Mesodermal cell (in vitro differentiated cells): ENCODE measurements at regions not wholly inside any gene's neighbourhood (a gene's known extent, or its start where the extent isn't known, plus 50 kb on each side); places are given as distances from the start of the nearest gene placed in this dataset.

Experiments
- H3K27ac ChIP-seq: 2 replicates; pipeline ENCODE4 v1.7.0; 2013; ENCODE audit warnings: mild to moderate bottlenecking, low read depth, low read length, moderate library complexity; ENCODE audit not compliant: severe bottlenecking
- H3K36me3 ChIP-seq: 2 replicates; pipeline ENCODE4 v1.7.1; 2013; ENCODE audit warnings: mild to moderate bottlenecking, low read length, moderate library complexity; ENCODE audit not compliant: control insufficient read depth, insufficient read depth
- H3K4me1 ChIP-seq: one replicate; pipeline ENCODE4 v1.7.1; 2013; ENCODE audit warnings: mild to moderate bottlenecking, low read length; ENCODE audit not compliant: insufficient read depth, control insufficient read depth, poor library complexity, severe bottlenecking
- H3K4me3 ChIP-seq: 2 replicates; pipeline ENCODE4 v1.7.0; 2013; ENCODE audit warnings: low read length, control low read depth, mild to moderate bottlenecking; ENCODE audit not compliant: insufficient read depth, poor library complexity, severe bottlenecking; ENCODE audit errors: extremely low read depth
- H3K9me3 ChIP-seq: 2 replicates; pipeline ENCODE4 v1.7.1; 2013; ENCODE audit warnings: mild to moderate bottlenecking, low read length, moderate library complexity; ENCODE audit not compliant: control insufficient read depth
- WGBS, 2 experiments: methylation state at CpG; one replicate each; pipeline ENCODE4 v1.1.5; 2013; ENCODE audit warnings: missing lambda C conversion rate in 2 of 2; ENCODE audit not compliant: insufficient coverage in 2 of 2; 5-methylcytosine and 5-hydroxymethylcytosine counted together

- no peak overlapping the region for H3K27ac ChIP-seq
- peaks cover 15% of the 10 kb centered on the region for H3K4me1 ChIP-seq
- H3K9me3 ChIP-seq, result peaks cover 4% of the 10 kb centered on the region
- H3K4me3 ChIP-seq, result no peak overlapping the region
- 80 to 100% methylated on average over 1 of the region's 3 CpGs for WGBS, 2 experiments
- no peaks in the 10 kb centered on the region for H3K36me3 ChIP-seq
Measured at GRCh38 chr7:23959821-23960220, 249.8 kb downstream of the STK31 start.

GRCh38 chr7:23960361-23960760, 250.3 kb downstream of the STK31 start:
- H3K27ac ChIP-seq, result no peak overlapping the region
- WGBS, 2 experiments, result 90 to 92% methylated on average over 1 to 2 of the region's 2 CpGs

GRCh38 chr7:23963461-23964165, 253.6 kb downstream of the STK31 start:
- 95 to 100% methylated on average over 5 to 6 of the region's 8 CpGs for WGBS, 2 experiments
- H3K27ac ChIP-seq, result no peak overlapping the region

More at GRCh38 chr7:23960361-23960760, 250.3 kb downstream of the STK31 start:
- no peak overlapping the region for H3K4me3 ChIP-seq
- H3K9me3 ChIP-seq, result peaks cover 3% of the 10 kb centered on the region
- no peaks in the 10 kb centered on the region for H3K36me3 ChIP-seq
- peaks cover 14% of the 10 kb centered on the region for H3K4me1 ChIP-seq

GRCh38 chr7:23964715-23965114, 254.7 kb downstream of the STK31 start:
- H3K4me1 ChIP-seq, result peaks cover 3% of the 10 kb centered on the region
- WGBS, 2 experiments, result 75 to 92% methylated on average over 5 to 6 of the region's 7 CpGs
- no peak overlapping the region for H3K27ac ChIP-seq
- H3K4me3 ChIP-seq, result no peak overlapping the region
- H3K9me3 ChIP-seq, result no peaks in the 10 kb centered on the region
- H3K36me3 ChIP-seq, result no peaks in the 10 kb centered on the region

More at GRCh38 chr7:23963461-23964165, 253.6 kb downstream of the STK31 start:
- H3K4me3 ChIP-seq, result no peak overlapping the region
- no peaks in the 10 kb centered on the region for H3K4me1 ChIP-seq
- H3K9me3 ChIP-seq, result no peaks in the 10 kb centered on the region
- no peaks in the 10 kb centered on the region for H3K36me3 ChIP-seq

- peaks cover 5% of the 10 kb centered on the region for H3K4me1 ChIP-seq
- no peak overlapping the region for H3K27ac ChIP-seq
- no peak overlapping the region for H3K4me3 ChIP-seq
- no peaks in the 10 kb centered on the region for H3K9me3 ChIP-seq
- 79 to 95% methylated on average over 3 of the region's 5 CpGs for WGBS, 2 experiments
- no peaks in the 10 kb centered on the region for H3K36me3 ChIP-seq
Measured at GRCh38 chr7:23965296-23965695, 255.3 kb downstream of the STK31 start.

- Histone ChIP-seq H3K4me1 (peaks cover 5% of the 10 kb centered on the region), H3K9me3 (no peaks in the 10 kb centered on the region), H3K36me3 (no peaks in the 10 kb centered on the region), H3K27ac (no peak overlapping the region), H3K4me3 (no peak overlapping the region)
Measured at GRCh38 chr7:23966941-23967340, 256.9 kb downstream of the STK31 start.

GRCh38 chr7:23967949-23968599, 258.1 kb downstream of the STK31 start:
- H3K27ac ChIP-seq, result no peak overlapping the region
- no peak overlapping the region for H3K4me3 ChIP-seq
- peaks cover 5% of the 10 kb centered on the region for H3K4me1 ChIP-seq
- H3K36me3 ChIP-seq, result no peaks in the 10 kb centered on the region
- no peaks in the 10 kb centered on the region for H3K9me3 ChIP-seq
- 81 to 90% methylated on average over 3 to 5 of the region's 5 CpGs for WGBS, 2 experiments

- Histone ChIP-seq H3K36me3 (no peaks in the 10 kb centered on the region), H3K4me3 (no peak overlapping the region), H3K9me3 (peaks cover 1% of the 10 kb centered on the region), H3K4me1 (peaks cover 5% of the 10 kb centered on the region), H3K27ac (no peak overlapping the region)
- WGBS, 2 experiments, result 63 to 89% methylated on average over 1 of the region's 2 CpGs
Measured at GRCh38 chr7:23968791-23969190, 258.8 kb downstream of the STK31 start.

GRCh38 chr7:23969443-23969842, 259.4 kb downstream of the STK31 start:
- Histone ChIP-seq H3K4me3 (no peak overlapping the region), H3K27ac (no peak overlapping the region), H3K36me3 (no peaks in the 10 kb centered on the region), H3K9me3 (peaks cover 6% of the 10 kb centered on the region), H3K4me1 (peaks cover 5% of the 10 kb centered on the region)
- WGBS, 2 experiments, result 82 to 94% methylated on average over 3 of the region's 3 CpGs

DNA sequence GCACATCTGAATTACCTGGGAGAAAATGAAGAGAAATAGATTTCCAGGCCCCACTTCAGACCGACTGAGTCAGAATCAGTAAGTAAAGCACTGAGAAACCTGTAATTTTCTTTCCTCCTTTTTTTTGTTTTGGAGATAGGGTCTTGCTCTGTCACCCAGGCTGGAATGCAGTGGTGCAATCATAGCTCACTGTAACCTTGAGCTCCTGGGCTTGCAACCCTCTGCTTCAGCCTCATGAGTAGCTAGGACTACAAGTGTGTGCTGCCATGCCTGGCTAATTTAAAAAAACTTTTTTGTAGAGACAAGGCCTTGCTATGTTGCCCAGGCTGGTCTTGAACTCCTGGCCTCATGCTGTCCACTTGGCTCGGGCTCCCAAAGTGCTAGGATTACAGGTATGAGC, 260.2 kb downstream of the STK31 start:
- 89 to 100% methylated on average over 1 to 2 of the region's 2 CpGs for WGBS, 2 experiments
- H3K36me3 ChIP-seq, result no peaks in the 10 kb centered on the region
- H3K9me3 ChIP-seq, result peaks cover 6% of the 10 kb centered on the region
- H3K27ac ChIP-seq, result no peak overlapping the region
- H3K4me1 ChIP-seq, result peaks cover 5% of the 10 kb centered on the region
- H3K4me3 ChIP-seq, result no peak overlapping the region

DNA sequence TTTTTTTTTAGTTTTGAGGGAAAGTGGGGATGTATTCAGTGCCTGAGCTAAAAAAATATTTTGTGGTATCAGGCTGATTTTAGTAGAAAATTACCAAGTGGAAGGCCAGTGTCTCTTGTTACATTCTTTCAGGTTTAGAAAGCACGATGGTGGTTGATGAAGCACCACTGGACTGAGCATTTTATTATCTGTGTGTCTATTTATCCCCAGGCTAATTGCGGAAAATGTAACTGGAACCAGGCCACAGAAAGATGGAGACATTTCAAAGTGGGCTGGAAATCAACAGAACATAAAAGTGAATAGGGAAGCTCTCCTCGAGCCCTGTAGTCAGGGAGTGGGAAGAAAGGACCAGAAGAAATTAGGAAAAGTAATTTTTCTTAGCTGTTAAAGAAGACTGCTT, 261.0 kb downstream of the STK31 start:
- Histone ChIP-seq H3K27ac (no peak overlapping the region), H3K9me3 (peaks cover 6% of the 10 kb centered on the region), H3K4me1 (peaks cover 5% of the 10 kb centered on the region), H3K36me3 (no peaks in the 10 kb centered on the region), H3K4me3 (no peak overlapping the region)
- 92 to 95% methylated on average over 3 of the region's 3 CpGs for WGBS, 2 experiments
